ENCODE measurements at regions not wholly inside any gene's neighbourhood (a gene's known extent, or its start where the extent isn't known, plus 50 kb on each side); places are given as distances from the start of the nearest gene placed in this dataset.

- H4K5ac ChIP-seq (ENCODE audit: low read depth, low read length) = no peak overlapping the region
Observed at GRCh38 chr3:72517921-72518424, 330.3 kb downstream of the SHQ1 start.

More at GRCh38 chr3:72517921-72518424, 330.3 kb downstream of the SHQ1 start:
- no TSS peak for BruUV-seq (replicated peaks)
- dilution Hi-C loops (cut with HindIII; ENCODE audit: low sequenced_read_pairs, unreplicated experiment) (no loop called here), intact Hi-C loops (cut with micrococcal nuclease) (no loop called here), in situ Hi-C loops (cut with MboI; ENCODE audit: low sequenced_read_pairs) (no loop called here)
- Histone ChIP-seq H3K36me3 (ENCODE audit: control insufficient read depth, insufficient read depth, low read length) (no peaks in the 10 kb centered on the region), H3K27ac (ENCODE audit: insufficient read depth, low read length) (no peak overlapping the region), H4K20me1 (ENCODE audit: insufficient read depth, low read length) (no peaks in the 10 kb centered on the region), H3K9me1 (ENCODE audit: insufficient read depth, low read length) (no peaks in the 10 kb centered on the region; the same call in 1 of the 2 replicates), H2AFZ (replicated peaks; ENCODE audit: low read length, poor library complexity) (no peak overlapping the region), H3K56ac (ENCODE audit: extremely low read depth, insufficient read depth, low read length) (no peak overlapping the region), H3K4me2 (ENCODE audit: low read depth, low read length) (no peak overlapping the region), H3K4me3 (ENCODE audit: insufficient read depth, low read depth, low read length) (no peak overlapping the region), H3K27me3 (ENCODE audit: control insufficient read depth, insufficient read depth, low read length) (peaks cover 5% of the 10 kb centered on the region), H2AK5ac (ENCODE audit: low read depth, low read length) (no peak overlapping the region), H3K4me1 (ENCODE audit: control insufficient read depth, insufficient read depth, low read length) (peaks cover 7% of the 10 kb centered on the region), H2BK5ac (ENCODE audit: low read depth, low read length, poor library complexity, severe bottlenecking) (no peak overlapping the region), H3K9ac (ENCODE audit: low read depth, low read length) (no peak overlapping the region), H3K14ac (replicated peaks; ENCODE audit: low read depth, low read length) (no peak overlapping the region), H3K4ac (ENCODE audit: low read depth, low read length) (no peak overlapping the region), H2BK120ac (ENCODE audit: low read depth, low read length) (no peak overlapping the region), H3K18ac (ENCODE audit: low read depth, low read length) (no peak overlapping the region), H4K91ac (ENCODE audit: insufficient read depth, low read depth, low read length) (no peak overlapping the region), H2BK20ac (ENCODE audit: low read depth, low read length) (no peak overlapping the region), H3K79me1 (ENCODE audit: low read depth in 1 of 2, low read length in 2 of 2) (no peaks in the 10 kb centered on the region), H3K23ac (ENCODE audit: low read depth, low read length) (no peak overlapping the region), H4K8ac (ENCODE audit: low read depth in 2 of 2, low read length in 2 of 2) (no peak overlapping the region), H2BK15ac (ENCODE audit: low read depth, low read length) (no peak overlapping the region), H2AK9ac (replicated peaks; ENCODE audit: low read depth, low read length, poor library complexity) (no peak overlapping the region), H3K9me3 (ENCODE audit: control insufficient read depth, insufficient read depth, low read length) (no peaks in the 10 kb centered on the region)
- whole genome bisulfite sequencing, 2 experiments (ENCODE audit: extremely low coverage in 2 of 2, insufficient read length in 1 of 2) = 83% methylated on average over 1 of the region's 4 CpGs; no CpG with 5 or more reads in 1 of the 2 experiments
- DNase-seq = peak; percentile 8
- CTCF ChIA-PET = no interaction called here
- TF ChIP-seq USF2 (IDR thresholded peaks at IDR 0.05; ENCODE audit: low read depth, low read length) = no peak
- TF ChIP-seq POLR2A (IDR thresholded peaks at IDR 0.05; ENCODE audit: low read depth, low read length) = no peak
- POLR2A ChIA-PET (ENCODE audit: unreplicated experiment) = no interaction called here
- ATAC-seq (ENCODE audit: low read depth) = peak; percentile 23; the same call in 1 of the 2 replicates

Measured in IMR-90 (cell line).